ENCODE measurements at regions not wholly inside any gene's neighbourhood (a gene's known extent, or its start where the extent isn't known, plus 50 kb on each side); places are given as distances from the start of the nearest gene placed in this dataset.

GRCh38 chr17:77618173-77618572 is 340.3 kb upstream of the TNRC6C start (continued):
- TF ChIP-seq ARID4A (CRISPR knock-in tag; IDR thresholded peaks at IDR 0.05; ENCODE audit: borderline replicate concordance) = no peak

- Histone ChIP-seq H3K79me2 (ENCODE audit: insufficient read depth, low read length) (no peaks in the 10 kb centered on the region), H3K36me3 (replicated peaks in 1 of 2; ENCODE audit: control insufficient read depth in 1 of 2, insufficient read depth in 2 of 2, low read length in 2 of 2) (no peaks in the 10 kb centered on the region), H3K4me2 (ENCODE audit: low read depth, low read length) (no peak overlapping the region), H3K4me3 (replicated peaks in 1 of 3; ENCODE audit: insufficient read depth in 1 of 3, low read depth in 2 of 3, low read length in 3 of 3) (no peak overlapping the region), H3K9me3 (ENCODE audit: low read length) (no peaks in the 10 kb centered on the region), H3K27me3 (ENCODE audit: control insufficient read depth in 1 of 2, insufficient read depth in 2 of 2, low read length in 2 of 2) (peaks cover 4 to 53% of the 10 kb centered on the region in 2 experiments; a peak in 4 of 5 replicates), H4K20me1 (ENCODE audit: insufficient read depth, low read length) (no peaks in the 10 kb centered on the region), H2AFZ (ENCODE audit: low read length) (no peak overlapping the region), H3K27ac (ENCODE audit: extremely low read length, insufficient read depth, low read length) (no peak overlapping the region), H3K4me1 (ENCODE audit: insufficient read depth, low read length) (peaks cover 7% of the 10 kb centered on the region), H3K9ac (ENCODE audit: insufficient read depth, low read depth, low read length) (no peak overlapping the region)
- DNase-seq (ENCODE audit: low spot score) (no peak), FAIRE-seq (no peak), ATAC-seq (no peak)
- 19% methylated on average over 11 of the region's 11 CpGs for WGBS (ENCODE audit: low lambda C conversion rate)
- POLR2A ChIA-PET = no interaction called here
- BruUV-seq (replicated peaks) = no TSS peak
- no peak for TF ChIP-seq DPF2 (CRISPR knock-in tag; IDR thresholded peaks at IDR 0.05; ENCODE audit: borderline replicate concordance, low read depth)
- TF ChIP-seq ZBTB25 (CRISPR knock-in tag; IDR thresholded peaks at IDR 0.05) = no peak
- TF ChIP-seq SATB2 (CRISPR knock-in tag; IDR thresholded peaks at IDR 0.05) = no peak
- CTCF ChIA-PET (ENCODE audit: low intra/inter-chr PET ratio, low total read pairs) = no interaction called here
- in situ Hi-C loops (cut with HindIII; ENCODE audit: extremely low pct_ligation_motif_present, low pct_unique_long_range_greater_than_20kb) = no loop called here
- intact Hi-C loops (cut with micrococcal nuclease; ENCODE audit: unreplicated experiment) = no loop called here
Observed at GRCh38 chr17:77618731-77619130, 339.8 kb upstream of the TNRC6C start.

All from HepG2 (cell line).